ENCODE measurements at regions not wholly inside any gene's neighbourhood (a gene's known extent, or its start where the extent isn't known, plus 50 kb on each side); places are given as distances from the start of the nearest gene placed in this dataset.

GRCh38 chr20:3312940-3313682 lies 74.1 kb upstream of the SLC4A11 start:
- intact Hi-C loops (cut with DNase I), result loop anchor here (10.0 kb wide), 1 partner anchor 198 kb away; no protein-coding TSS in a partner anchor
- Histone ChIP-seq H3K9me3 (no peaks in the 10 kb centered on the region), H3K36me3 (no peaks in the 10 kb centered on the region), H3K4me3 (replicated peaks in 1 of 3) (no peak overlapping the region), H3K27me3 (no peaks in the 10 kb centered on the region), H3K4me1 (peaks cover 48 to 59% of the 10 kb centered on the region in 2 donors), H3K27ac (peak overlapping the region; percentile 90 to 92 (median 92))
- 22 to 31% methylated on average over 2 of the region's 2 CpGs for WGBS, 2 donors
- DNase-seq, result peak; percentile 65 to 66
- TF ChIP-seq POLR2A (IDR thresholded peaks at IDR 0.05) (peak in 1 of 2 donors; percentile 31), CTCF (IDR thresholded peaks at IDR 0.05) (no peak)

DNA sequence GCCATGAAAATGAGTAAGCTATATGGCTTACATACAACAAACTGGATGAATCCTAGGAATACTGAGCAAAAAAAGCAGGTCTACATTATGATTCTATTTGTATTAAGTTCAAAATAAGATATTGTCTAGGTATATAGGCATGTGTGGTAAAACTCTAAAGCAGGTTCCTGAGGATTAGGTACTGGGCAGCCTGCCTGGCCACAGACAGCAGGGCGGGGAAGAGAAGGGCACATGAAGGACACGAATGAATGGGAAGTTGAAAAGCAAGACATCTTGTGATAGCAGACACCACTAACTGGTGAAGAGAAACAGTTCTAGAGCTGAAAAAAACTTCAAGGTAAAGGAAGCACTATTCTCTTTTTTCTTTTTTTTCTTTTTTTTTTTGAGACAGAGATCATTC lies 72.6 kb upstream of the SLC4A11 start:
- 56 to 61% methylated on average over 2 of the region's 2 CpGs for WGBS, 2 donors
- no peak overlapping the region for H3K4me3 ChIP-seq (replicated peaks in 1 of 3)
- peak overlapping the region; percentile 90 to 92 (median 92) for H3K27ac ChIP-seq
- peaks cover 8 to 9% of the 10 kb centered on the region in 2 donors for H3K36me3 ChIP-seq
- peak; percentile 70 to 80 for DNase-seq
- no peak for TF ChIP-seq POLR2A (IDR thresholded peaks at IDR 0.05)
- H3K27me3 ChIP-seq, result no peaks in the 10 kb centered on the region
- H3K9me3 ChIP-seq, result no peaks in the 10 kb centered on the region
- intact Hi-C loops (cut with DNase I), result loop anchor here (10.0 kb wide), 1 partner anchor 197 kb away; no protein-coding TSS in a partner anchor
- peaks cover 48 to 59% of the 10 kb centered on the region in 2 donors for H3K4me1 ChIP-seq

- TF ChIP-seq CTCF (IDR thresholded peaks at IDR 0.05) (no peak), POLR2A (IDR thresholded peaks at IDR 0.05) (no peak)
- DNase-seq, result no peak
- intact Hi-C loops (cut with DNase I), result no loop called here
- Histone ChIP-seq H3K4me1 (peaks cover 32 to 36% of the 10 kb centered on the region in 2 donors), H3K9me3 (no peaks in the 10 kb centered on the region), H3K27ac (no peak overlapping the region), H3K36me3 (peaks cover 14 to 16% of the 10 kb centered on the region in 2 donors), H3K4me3 (replicated peaks in 1 of 3) (no peak overlapping the region), H3K27me3 (no peaks in the 10 kb centered on the region)
- WGBS, 2 donors, result 94 to 98% methylated on average over 1 of the region's 1 CpG
Measured at GRCh38 chr20:3309226-3309625, 70.2 kb upstream of the SLC4A11 start.

DNA sequence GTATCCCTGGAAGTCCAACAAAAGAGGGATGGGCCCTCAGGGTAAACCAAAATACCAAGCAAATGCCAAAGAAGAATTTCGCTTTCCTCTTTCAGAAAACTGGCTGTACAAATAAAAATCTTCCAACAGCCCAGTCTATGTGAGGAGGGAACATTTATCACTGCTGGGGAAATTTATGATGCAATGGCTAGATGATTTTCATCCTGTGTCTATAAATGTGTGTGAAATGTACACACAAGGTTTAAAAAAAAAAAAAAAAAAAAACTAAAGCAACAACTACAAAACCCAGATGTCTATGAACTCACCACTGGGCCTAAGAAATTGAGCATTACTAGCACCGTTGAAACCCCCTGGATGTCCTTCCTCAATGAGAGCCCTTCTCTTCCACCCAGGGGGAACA lies 68.7 kb upstream of the SLC4A11 start:
- WGBS, 2 donors, result 90 to 97% methylated on average over 2 of the region's 2 CpGs
- Histone ChIP-seq H3K36me3 (peaks cover 17 to 20% of the 10 kb centered on the region in 2 donors), H3K27ac (peak overlapping the region in 1 of 3 donors; percentile 31), H3K4me3 (replicated peaks in 1 of 3) (no peak overlapping the region), H3K27me3 (no peaks in the 10 kb centered on the region), H3K9me3 (no peaks in the 10 kb centered on the region), H3K4me1 (peaks cover 21% of the 10 kb centered on the region in 2 donors)
- intact Hi-C loops (cut with DNase I), result no loop called here
- TF ChIP-seq POLR2A (IDR thresholded peaks at IDR 0.05), result no peak
- no peak for TF ChIP-seq CTCF (IDR thresholded peaks at IDR 0.05)
- no peak for DNase-seq

DNA sequence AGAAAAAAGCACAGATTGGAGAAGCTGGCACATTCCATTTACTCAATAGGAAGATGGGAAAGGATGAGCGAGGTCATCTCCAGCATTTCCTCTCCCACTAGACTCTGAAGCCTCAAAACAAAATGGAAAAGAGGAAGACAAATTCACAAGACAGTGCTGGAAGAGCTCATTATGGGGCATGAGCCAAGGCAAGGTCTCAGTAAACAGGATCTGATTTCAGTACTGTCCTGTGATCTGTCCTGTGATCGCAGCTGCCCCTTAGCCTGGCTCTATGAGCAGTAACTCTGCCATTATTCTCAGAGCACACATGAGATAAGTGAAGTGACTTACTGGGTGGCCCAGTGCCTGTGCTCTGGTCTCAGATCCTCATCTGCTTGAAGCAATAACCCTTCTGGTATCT lies 68.1 kb upstream of the SLC4A11 start:
- H3K27ac ChIP-seq, result peak overlapping the region in 2 of 3 donors; percentile 19 to 31
- DNase-seq, result no peak
- no peaks in the 10 kb centered on the region for H3K27me3 ChIP-seq
- H3K36me3 ChIP-seq, result peaks cover 17 to 23% of the 10 kb centered on the region in 2 donors
- peaks cover 14 to 15% of the 10 kb centered on the region in 2 donors for H3K4me1 ChIP-seq
- no peak overlapping the region for H3K4me3 ChIP-seq (replicated peaks in 1 of 3)
- intact Hi-C loops (cut with DNase I), result no loop called here
- 92 to 96% methylated on average over 2 of the region's 2 CpGs for WGBS, 2 donors
- no peak for TF ChIP-seq CTCF (IDR thresholded peaks at IDR 0.05)
- no peak for TF ChIP-seq POLR2A (IDR thresholded peaks at IDR 0.05)
- H3K9me3 ChIP-seq, result no peaks in the 10 kb centered on the region
